Panc1 (cell line): ENCODE measurements at regions not wholly inside any gene's neighbourhood (a gene's known extent, or its start where the extent isn't known, plus 50 kb on each side); places are given as distances from the start of the nearest gene placed in this dataset.

Experiments
- ATAC-seq: fragments of 200-7000 bp; cut with Tn5 transposase; 2 replicates; pipeline ENCODE4 v1.9.1; 2020; ENCODE audit warnings: mild to moderate bottlenecking, moderate library complexity
- BruUV-seq: library from RNA; stranded (reverse); fragments of 400-500 nt; replicated peaks from 2 replicates; lab custom pipeline; 2021; lab: Mats Ljungman, UMichigan
- CTCF ChIA-PET: fragments of 300-600 bp; sonication (Branson Sonifier 250); formaldehyde crosslinking; loops from one replicate; lab custom pipeline; 2022; ENCODE audit warnings: antibody characterized with exemption; lab: Charles Lee
- POLR2A ChIA-PET: fragments of 300-600 bp; sonication (Branson Sonifier 250); formaldehyde crosslinking; loops from one replicate; lab custom pipeline; 2022; ENCODE audit warnings: antibody characterized with exemption; lab: Charles Lee
- DNase-seq: peaks from one replicate; pipeline ENCODE4 v3.0.0-alpha.2; 2010; ENCODE audit warnings: low read depth, low spot score
- H3K27ac ChIP-seq: 2 replicates; pipeline ENCODE4 v1.5.1; 2011; ENCODE audit warnings: mild to moderate bottlenecking, low read length, inconsistent platforms
- H3K27me3 ChIP-seq: fragments of 200-500 bp; sonication (Bioruptor generic); 2 replicates; pipeline ENCODE4 v1.6.0; 2014; ENCODE audit warnings: low read length, inconsistent platforms; ENCODE audit not compliant: control insufficient read depth, insufficient read depth
- H3K36me3 ChIP-seq: fragments of 200-500 bp; sonication (Bioruptor generic); 2 replicates; pipeline ENCODE4 v1.5.1; 2014; ENCODE audit warnings: inconsistent platforms, mild to moderate bottlenecking, low read length, moderate library complexity; ENCODE audit not compliant: control insufficient read depth, insufficient read depth
- H3K4me1 ChIP-seq: 2 replicates; pipeline ENCODE4 v1.5.1; 2011; ENCODE audit warnings: inconsistent platforms, mild to moderate bottlenecking, low read length, moderate library complexity; ENCODE audit not compliant: control insufficient read depth, insufficient read depth
- H3K4me3 ChIP-seq, 2 experiments: 2 replicates each; pipeline ENCODE4 v1.5.1; 2011 to 2012; ENCODE audit warnings: low read depth in 2 of 2, low read length in 2 of 2, mild to moderate bottlenecking in 2 of 2, inconsistent platforms in 1 of 2, moderate library complexity in 1 of 2
- H3K9me3 ChIP-seq: fragments of 200-500 bp; sonication (Bioruptor generic); 2 replicates; pipeline ENCODE4 v1.5.1; 2014; ENCODE audit warnings: low read depth, mild to moderate bottlenecking, inconsistent platforms, low read length, moderate library complexity; ENCODE audit not compliant: control insufficient read depth, insufficient read depth
- POLR2AphosphoS5 ChIP-seq: IDR thresholded peaks from 2 replicates; pipeline ENCODE4 v1.6.1; 2012; ENCODE audit warnings: mild to moderate bottlenecking, low read depth, low read length, moderate library complexity
- SIN3A ChIP-seq: IDR thresholded peaks from 2 replicates; pipeline ENCODE4 v1.6.1; 2012; ENCODE audit warnings: low read depth, mild to moderate bottlenecking, low read length, moderate library complexity, borderline replicate concordance; ENCODE audit not compliant: insufficient read depth
- TCF7L2 ChIP-seq: IDR thresholded peaks from 2 replicates; pipeline ENCODE4 v1.6.1; 2011; ENCODE audit warnings: mild to moderate bottlenecking, low read depth, low read length, inconsistent platforms
- in situ Hi-C: cut with HindIII; loops from 2 replicates; pipeline ENCODE4 v1.10.0; 2016; ENCODE audit warnings: low sequenced_read_pairs, low pct_unique_long_range_greater_than_20kb
- intact Hi-C: fragments of 100-400 bp; cut with micrococcal nuclease; formaldehyde crosslinking; loops from one replicate; pipeline ENCODE4 v1.10.0; 2022; ENCODE audit not compliant: unreplicated experiment
- TF ChIP-seq, protein P1 (sequence below), 2 experiments: IDR thresholded peaks; 2 replicates each; pipeline ENCODE4 v1.6.1; 2011 to 2012; ENCODE audit warnings: low read depth in 2 of 2, control low read depth in 1 of 2, low read length in 1 of 2, mild to moderate bottlenecking in 1 of 2, moderate library complexity in 1 of 2; ENCODE audit not compliant: insufficient read depth in 1 of 2
- TF ChIP-seq, protein P2 (sequence below): fragments of 450-650 bp; IDR thresholded peaks from 2 replicates; pipeline ENCODE4 v1.5.1; 2017; ENCODE audit warnings: mild to moderate bottlenecking

DNA sequence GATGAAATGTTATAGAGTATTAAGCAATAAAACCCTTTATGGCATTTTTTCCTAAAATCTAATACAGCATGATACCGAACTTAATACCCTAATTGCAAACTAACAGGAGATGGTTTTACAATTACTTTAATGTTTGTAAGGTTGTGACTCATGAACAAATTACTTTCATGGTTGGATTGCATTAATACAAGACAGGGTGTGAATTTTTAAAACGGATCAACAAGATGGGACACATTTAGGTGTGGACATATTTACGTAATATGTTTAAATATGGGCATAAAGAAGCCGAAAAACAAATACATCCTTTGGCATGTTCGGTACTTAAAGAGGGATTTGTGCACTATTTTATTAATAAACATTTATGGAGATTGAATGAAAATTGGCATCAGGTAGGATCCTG lies 168.3 kb upstream of the SPRY2 start:
- TF ChIP-seq POLR2AphosphoS5 (no peak), SIN3A (no peak), TCF7L2 (no peak)
- TF ChIP-seq, protein P1, sequence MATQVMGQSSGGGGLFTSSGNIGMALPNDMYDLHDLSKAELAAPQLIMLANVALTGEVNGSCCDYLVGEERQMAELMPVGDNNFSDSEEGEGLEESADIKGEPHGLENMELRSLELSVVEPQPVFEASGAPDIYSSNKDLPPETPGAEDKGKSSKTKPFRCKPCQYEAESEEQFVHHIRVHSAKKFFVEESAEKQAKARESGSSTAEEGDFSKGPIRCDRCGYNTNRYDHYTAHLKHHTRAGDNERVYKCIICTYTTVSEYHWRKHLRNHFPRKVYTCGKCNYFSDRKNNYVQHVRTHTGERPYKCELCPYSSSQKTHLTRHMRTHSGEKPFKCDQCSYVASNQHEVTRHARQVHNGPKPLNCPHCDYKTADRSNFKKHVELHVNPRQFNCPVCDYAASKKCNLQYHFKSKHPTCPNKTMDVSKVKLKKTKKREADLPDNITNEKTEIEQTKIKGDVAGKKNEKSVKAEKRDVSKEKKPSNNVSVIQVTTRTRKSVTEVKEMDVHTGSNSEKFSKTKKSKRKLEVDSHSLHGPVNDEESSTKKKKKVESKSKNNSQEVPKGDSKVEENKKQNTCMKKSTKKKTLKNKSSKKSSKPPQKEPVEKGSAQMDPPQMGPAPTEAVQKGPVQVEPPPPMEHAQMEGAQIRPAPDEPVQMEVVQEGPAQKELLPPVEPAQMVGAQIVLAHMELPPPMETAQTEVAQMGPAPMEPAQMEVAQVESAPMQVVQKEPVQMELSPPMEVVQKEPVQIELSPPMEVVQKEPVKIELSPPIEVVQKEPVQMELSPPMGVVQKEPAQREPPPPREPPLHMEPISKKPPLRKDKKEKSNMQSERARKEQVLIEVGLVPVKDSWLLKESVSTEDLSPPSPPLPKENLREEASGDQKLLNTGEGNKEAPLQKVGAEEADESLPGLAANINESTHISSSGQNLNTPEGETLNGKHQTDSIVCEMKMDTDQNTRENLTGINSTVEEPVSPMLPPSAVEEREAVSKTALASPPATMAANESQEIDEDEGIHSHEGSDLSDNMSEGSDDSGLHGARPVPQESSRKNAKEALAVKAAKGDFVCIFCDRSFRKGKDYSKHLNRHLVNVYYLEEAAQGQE (IDR thresholded peaks at IDR 0.05; ENCODE audit: insufficient read depth in 1 of 2, low read depth in 2 of 2, low read length in 1 of 2) = no peak
- TF ChIP-seq, protein P2, sequence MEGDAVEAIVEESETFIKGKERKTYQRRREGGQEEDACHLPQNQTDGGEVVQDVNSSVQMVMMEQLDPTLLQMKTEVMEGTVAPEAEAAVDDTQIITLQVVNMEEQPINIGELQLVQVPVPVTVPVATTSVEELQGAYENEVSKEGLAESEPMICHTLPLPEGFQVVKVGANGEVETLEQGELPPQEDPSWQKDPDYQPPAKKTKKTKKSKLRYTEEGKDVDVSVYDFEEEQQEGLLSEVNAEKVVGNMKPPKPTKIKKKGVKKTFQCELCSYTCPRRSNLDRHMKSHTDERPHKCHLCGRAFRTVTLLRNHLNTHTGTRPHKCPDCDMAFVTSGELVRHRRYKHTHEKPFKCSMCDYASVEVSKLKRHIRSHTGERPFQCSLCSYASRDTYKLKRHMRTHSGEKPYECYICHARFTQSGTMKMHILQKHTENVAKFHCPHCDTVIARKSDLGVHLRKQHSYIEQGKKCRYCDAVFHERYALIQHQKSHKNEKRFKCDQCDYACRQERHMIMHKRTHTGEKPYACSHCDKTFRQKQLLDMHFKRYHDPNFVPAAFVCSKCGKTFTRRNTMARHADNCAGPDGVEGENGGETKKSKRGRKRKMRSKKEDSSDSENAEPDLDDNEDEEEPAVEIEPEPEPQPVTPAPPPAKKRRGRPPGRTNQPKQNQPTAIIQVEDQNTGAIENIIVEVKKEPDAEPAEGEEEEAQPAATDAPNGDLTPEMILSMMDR = no peak
- Histone ChIP-seq H3K27ac (no peak overlapping the region), H3K36me3 (no peaks in the 10 kb centered on the region), H3K27me3 (no peaks in the 10 kb centered on the region), H3K4me3 (no peak overlapping the region), H3K4me1 (no peaks in the 10 kb centered on the region), H3K9me3 (no peaks in the 10 kb centered on the region; the same call in 1 of the 2 replicates)
- BruUV-seq = no TSS peak
- ChIA-PET CTCF (no interaction called here), POLR2A (no interaction called here)
- in situ Hi-C loops (no loop called here), intact Hi-C loops (no loop called here)
- ATAC-seq = no peak
- no peak for DNase-seq

DNA sequence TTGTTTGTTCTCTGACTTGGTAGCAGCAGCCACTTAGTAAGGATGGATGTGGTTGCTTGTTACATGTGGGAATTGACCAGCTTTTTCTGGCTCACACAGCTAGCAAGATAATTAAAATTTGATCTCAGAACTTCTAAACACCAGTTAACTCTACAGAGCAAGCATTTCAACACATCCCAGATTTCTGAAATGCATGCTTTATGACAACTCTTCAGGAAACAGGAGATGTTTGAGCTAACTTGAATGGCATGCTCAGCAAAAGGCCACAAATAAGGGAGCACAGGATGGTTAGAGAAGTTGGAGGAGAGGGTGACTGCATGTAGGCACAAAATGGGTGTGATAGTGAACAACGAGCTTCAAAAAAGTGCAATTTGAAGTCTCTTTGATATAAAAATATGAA lies 167.1 kb upstream of the SPRY2 start:
- no TSS peak for BruUV-seq
- Histone ChIP-seq H3K4me1 (no peaks in the 10 kb centered on the region), H3K27ac (no peak overlapping the region), H3K27me3 (no peaks in the 10 kb centered on the region), H3K4me3 (no peak overlapping the region), H3K36me3 (no peaks in the 10 kb centered on the region), H3K9me3 (no peaks in the 10 kb centered on the region; the same call in 1 of the 2 replicates)
- CTCF ChIA-PET = no interaction called here
- no peak for ATAC-seq
- intact Hi-C loops (no loop called here), in situ Hi-C loops (no loop called here)
- POLR2A ChIA-PET = no interaction called here
- TF ChIP-seq POLR2AphosphoS5 (no peak), SIN3A (no peak), TCF7L2 (no peak)
- TF ChIP-seq, protein P1 (IDR thresholded peaks at IDR 0.05; ENCODE audit: insufficient read depth in 1 of 2, low read depth in 2 of 2, low read length in 1 of 2) = no peak
- TF ChIP-seq, protein P2 = no peak
- no peak for DNase-seq
